Stimulated activated CD8-positive, alpha-beta memory T cell treated with anti-CD3 and anti-CD28 coated beads, Interleukin-2, amount 100 ng/mL, for 1 hour (primary cell): ENCODE measurements at regions not wholly inside any gene's neighbourhood (a gene's known extent, or its start where the extent isn't known, plus 50 kb on each side); places are given as distances from the start of the nearest gene placed in this dataset.
A peak's percentile ranks its signal among the peaks of the same experiment; 100 is the strongest.
"Not testable (repeated sequence)": the region's sequence is repeated elsewhere in the genome, so short reads cannot be mapped to it uniquely, and the experiment has no call there.

Experiments used
- DNase-seq, 2 donors: peaks; one replicate each; pipeline ENCODE4 v3.0.0-alpha.2; 2020; ENCODE audit warnings: low read depth in 2 of 2

DNA sequence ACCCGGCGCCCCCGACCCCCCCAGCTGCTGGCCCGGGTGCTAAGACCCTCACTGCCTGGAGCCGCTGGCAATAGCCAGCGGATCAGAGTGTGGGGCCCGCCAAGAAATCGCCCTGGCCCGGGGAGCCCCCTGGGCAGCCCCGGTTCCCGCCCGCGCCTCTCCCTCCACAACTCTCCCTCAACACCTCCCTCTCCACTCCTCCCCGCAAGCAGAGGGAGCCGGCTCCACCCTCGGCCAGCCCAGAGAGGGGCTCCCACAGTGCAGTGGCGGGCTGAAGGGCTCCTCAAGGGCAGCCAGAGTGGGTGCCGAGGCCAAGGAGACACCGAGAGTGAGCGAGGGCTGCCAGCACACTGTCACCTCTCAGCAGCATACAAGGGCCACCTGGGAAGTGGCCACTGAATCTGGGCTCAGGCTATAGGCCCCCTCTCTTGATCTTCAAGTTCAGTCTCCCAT lies 385.5 kb downstream of the SEC14L1 start:
- DNase-seq = no peak

- no peak for DNase-seq
These were observed 386.1 kb downstream of the SEC14L1 start for GRCh38 chr17:77526728-77527350.

DNA sequence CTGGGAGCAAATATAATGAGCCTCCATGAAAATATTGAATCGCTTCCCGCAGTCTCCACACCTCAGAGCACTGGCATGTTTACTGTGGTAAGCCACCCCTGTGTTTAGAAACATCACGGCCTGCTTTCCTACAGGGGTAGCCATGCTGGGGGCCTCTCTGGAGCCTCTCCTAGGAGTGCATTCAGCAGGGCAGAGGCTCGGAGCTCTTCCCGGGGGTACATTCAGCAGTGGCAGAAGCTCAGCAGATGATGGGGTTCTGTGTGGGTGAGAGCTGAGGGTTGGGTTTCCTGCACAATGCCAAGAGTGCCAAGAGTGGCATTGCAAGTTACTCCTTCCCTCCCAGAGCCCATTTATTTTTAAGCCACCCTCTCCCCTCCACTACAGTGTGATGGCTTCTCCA lies 386.6 kb downstream of the SEC14L1 start:
- no peak for DNase-seq

DNA sequence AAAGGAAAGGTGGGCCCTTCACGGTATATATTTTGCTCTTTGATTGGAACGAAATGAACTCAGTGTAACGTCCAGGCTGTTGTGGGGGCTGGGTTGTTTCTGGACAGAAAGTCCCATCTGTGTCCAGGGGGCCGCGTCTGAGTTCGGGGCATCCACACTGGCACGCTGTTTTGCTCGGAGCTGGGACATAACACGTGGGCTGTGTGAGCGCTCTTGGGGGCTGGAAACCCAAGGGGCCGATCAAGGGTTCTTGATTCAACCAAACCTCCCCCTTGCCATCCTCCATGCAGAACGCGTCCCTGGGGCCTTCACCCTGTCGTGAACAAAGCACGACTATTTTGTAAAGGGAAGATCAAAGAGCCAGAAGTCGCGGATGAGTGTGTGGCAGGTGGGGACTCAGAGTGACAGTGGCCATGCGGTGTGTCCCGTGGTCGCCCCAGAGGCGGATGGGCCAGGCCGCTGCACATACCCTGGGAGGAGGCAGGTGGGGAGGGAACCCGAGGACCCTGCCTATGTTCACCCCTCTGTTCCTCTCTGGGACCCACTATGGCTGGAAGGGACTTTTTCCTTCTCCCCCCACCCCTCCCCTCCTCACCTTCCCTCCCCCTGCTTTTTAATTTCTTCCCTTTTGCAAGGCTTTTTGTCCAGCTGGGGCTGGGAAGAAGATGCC lies 387.2 kb downstream of the SEC14L1 start:
- DNase-seq = no peak

DNA sequence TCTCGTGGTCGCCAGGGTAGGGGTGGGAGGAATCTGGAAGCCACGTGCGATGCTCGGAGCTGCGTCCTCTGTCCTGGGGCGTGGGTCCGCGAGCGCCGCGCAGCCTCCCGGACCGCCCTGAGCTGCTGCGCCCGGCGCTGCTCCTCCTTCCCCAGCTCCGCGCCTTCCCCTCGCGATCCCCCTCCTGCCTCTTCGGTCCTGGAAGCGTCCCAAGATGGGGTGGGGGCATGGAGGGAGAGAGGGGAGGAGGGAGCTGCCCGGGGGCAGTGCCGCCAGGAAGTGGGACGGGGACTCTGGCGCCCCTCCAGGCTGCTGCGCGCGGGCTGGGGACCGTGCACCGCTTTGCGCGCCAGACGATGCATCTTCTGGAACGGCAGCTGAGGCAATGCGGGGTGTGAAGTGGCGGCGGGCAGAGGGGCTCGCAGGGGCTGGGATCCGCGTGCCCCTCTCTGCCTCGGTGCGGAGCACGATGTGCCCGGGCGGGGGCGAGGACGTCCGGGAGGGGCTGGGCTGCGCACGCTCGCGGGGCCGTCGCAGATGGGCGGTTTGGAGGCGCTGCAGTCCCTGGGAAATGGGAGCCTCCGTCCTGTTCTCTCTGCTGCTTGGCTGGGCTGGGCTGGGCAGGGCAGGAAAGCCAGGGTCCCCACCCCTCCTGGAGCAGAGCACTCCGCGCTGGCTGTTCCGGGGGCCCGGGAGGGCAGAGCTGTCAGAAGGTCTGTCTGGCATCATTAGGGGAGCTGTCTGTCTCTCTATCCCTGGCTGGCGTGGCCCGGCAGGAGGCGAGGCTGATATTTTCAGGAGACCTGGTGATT lies 388.0 kb downstream of the SEC14L1 start:
- DNase-seq = no peak

GRCh38 chr17:77529328-77529650 lies 388.5 kb downstream of the SEC14L1 start:
- DNase-seq = no peak

DNA sequence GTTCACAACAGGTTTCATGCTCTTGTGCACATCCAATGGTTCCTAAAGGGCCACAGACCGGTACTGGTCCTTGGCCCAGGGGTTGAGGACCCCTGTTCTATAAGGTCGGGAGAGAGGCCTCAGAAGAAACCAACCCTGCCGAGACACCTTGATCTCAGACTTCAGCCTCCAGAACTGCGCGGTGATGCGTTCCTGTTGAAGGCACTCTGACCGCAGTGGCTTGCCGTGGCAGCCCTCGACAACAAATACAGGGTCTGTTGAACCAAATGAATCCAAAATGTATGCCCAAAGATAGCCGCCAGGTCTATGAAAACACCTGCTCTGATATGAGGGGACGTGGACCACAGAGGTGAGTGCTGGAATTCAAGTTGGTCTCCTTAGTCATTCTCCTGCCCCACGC lies 389.8 kb downstream of the SEC14L1 start:
- no peak for DNase-seq

DNA sequence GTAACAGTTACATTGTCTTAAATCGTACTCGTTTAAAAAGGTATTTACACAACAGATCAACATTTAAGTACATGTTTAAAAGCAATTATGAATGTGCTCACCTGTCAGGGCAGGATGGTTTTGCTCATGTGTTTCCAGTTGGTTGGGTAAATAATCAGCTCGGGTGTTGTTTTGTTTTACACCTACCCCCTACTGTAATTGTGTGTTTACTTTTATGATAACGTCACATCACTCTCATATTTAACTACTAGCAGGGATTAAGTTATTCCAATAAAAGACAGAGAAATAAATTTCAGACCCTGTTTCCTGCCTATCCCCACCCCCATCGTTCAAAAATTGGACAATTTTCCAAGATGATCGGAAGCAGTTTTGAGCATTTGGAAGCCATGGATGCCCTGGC lies 390.2 kb downstream of the SEC14L1 start:
- DNase-seq = no peak

- no peak for DNase-seq
These were observed 390.9 kb downstream of the SEC14L1 start for GRCh38 chr17:77531641-77532040.

- not testable (repeated sequence) for DNase-seq
These were observed 392.9 kb downstream of the SEC14L1 start for GRCh38 chr17:77533697-77534096.

- no peak for DNase-seq
These were observed 393.4 kb downstream of the SEC14L1 start for GRCh38 chr17:77534137-77534536.

GRCh38 chr17:77535435-77535834 lies 394.7 kb downstream of the SEC14L1 start:
- DNase-seq = no peak

DNA sequence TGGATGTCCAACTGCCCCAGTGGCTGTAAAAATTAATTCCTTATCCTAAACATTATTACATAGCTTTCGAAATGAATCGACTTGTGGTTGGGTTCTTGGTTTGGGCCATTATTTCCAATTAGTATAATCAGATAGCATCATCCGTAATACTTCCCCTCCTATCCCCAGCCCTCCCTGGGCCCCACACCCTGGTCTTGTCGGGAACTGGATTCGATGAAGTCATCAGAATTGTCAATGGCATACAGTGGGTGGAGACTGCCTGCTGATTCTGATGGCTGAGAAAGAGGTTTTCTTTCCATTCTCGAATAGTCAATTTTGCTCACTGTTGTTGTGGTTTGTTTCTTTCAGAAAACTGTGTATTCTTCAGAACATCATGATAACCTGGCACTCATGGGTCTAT lies 395.1 kb downstream of the SEC14L1 start:
- no peak for DNase-seq

GRCh38 chr17:77537566-77537965 lies 396.8 kb downstream of the SEC14L1 start:
- no peak for DNase-seq

DNA sequence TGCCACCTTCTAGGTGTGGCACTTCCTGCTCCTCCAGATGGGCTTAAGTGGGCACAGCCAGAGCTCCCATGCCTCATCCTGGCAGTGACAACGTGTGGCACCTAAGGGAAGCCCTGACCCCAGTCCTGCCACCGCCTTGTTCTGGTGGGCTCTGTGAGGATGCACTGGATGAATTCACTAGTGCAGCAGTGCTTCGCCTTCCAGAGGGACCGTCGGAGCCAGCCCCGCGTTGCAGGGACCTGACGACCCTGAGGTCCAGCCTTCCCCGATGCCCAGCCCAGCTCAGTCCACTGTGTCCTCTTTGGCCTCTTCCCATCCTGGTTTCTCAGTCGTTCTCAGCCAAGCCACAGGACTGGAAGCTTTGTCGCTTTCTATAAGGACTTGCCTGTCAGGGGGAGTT lies 399.8 kb downstream of the SEC14L1 start:
- DNase-seq = no peak

- DNase-seq = no peak
These were observed 400.2 kb downstream of the SEC14L1 start for GRCh38 chr17:77540975-77541374.

DNA sequence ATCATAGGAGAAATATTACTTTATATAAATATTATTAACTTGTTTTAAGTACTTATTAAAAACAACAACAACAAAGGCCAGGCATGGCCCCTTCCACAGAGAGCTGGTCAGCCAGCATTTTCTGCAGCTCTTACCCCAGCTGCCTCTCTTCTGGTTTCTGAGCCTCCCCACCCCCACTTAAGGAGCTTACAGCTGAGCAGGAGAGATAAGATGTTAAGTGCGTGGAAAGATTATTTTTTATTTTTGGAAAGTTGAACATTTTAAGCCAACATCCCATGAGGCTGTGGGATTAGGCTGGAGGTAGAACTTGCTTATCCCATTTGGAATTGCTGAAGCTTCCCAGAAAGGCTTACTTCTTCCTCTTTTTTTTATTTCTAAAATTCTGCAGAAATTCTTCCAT lies 401.2 kb downstream of the SEC14L1 start:
- no peak for DNase-seq

- DNase-seq = peak; percentile 27 to 28
These were observed 402.1 kb downstream of the SEC14L1 start for GRCh38 chr17:77542551-77543490.

DNA sequence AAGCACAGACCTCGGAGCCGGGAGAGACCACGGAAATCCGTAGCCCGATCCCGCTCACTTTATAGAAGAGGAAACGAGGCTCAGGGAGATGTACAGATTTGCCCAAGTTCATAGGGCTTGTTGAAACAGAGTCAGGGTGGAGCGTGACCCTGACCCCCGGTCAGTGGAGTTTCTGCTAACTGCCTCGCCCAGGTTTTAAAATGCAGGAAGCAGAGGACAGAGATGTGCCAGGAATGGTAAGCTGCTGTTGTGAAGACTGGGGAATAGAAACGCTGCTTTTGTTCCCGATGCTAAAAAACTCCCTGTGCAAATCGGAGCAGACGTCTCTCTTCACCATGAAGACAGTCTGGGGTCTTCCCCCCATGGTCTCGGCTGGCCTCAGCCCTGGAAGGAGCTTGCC lies 403.0 kb downstream of the SEC14L1 start:
- DNase-seq = no peak

DNA sequence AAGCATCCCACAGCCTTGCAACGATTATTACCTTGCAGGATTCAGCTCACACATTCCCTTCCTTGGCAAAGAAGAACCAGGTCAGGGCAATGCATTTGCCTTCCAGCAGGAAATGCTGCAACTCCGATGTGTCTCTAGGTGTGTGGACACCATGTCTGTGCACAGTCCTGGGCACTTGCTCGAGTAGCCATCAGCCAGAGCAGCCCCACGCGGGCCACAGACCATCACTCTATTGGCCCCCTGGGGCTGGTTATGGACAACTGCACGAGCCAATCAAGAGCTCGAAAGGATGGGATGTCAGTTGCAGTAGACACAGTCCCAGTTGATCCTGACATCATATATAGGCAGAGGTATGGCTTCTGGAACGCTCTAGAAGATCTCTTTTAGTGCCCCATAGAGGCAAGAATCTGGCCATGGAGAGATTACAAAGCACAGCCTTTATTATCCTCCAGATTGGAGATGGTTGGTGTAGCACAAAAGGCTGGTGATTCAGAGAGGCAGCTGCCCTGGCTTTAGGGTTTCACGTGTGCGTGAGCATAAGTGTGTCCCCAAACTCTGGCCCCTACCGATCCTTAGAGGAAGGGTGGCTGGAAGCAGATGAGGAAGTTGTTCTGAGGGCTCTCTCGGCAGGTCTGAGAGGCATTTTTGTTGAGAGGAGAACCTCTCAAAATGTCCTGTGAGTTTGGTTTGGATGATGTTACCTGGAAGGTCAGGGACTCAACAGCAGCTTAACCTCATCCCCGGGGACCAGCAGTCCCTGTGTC lies 403.8 kb downstream of the SEC14L1 start:
- no peak for DNase-seq

GRCh38 chr17:77546772-77547241 lies 406.0 kb downstream of the SEC14L1 start:
- no peak for DNase-seq
